ENCODE measurements at regions not wholly inside any gene's neighbourhood (a gene's known extent, or its start where the extent isn't known, plus 50 kb on each side); places are given as distances from the start of the nearest gene placed in this dataset.
A peak's percentile ranks its signal among the peaks of the same experiment; 100 is the strongest.

DNA sequence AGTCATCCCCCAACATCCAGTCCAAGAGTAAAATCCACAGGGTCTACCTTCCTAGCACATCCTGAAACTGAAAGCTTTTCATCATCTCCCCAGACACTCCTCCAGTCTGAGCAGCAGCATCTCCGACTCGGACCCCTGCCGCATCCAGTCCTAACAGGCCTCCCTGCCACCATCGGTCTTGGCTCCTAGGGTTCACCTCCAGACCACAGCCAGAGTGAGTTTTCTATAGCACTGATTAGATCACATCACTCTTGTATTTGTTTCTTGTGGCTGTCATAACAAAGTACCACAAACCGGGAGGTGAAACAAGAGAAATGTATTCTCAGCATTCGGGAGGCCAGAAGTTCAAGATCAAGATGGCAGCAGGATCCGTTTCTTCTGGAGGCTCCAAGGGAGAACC is 187.8 kb downstream of the TOMM20 start:
- DNase-seq, result no peak

DNA sequence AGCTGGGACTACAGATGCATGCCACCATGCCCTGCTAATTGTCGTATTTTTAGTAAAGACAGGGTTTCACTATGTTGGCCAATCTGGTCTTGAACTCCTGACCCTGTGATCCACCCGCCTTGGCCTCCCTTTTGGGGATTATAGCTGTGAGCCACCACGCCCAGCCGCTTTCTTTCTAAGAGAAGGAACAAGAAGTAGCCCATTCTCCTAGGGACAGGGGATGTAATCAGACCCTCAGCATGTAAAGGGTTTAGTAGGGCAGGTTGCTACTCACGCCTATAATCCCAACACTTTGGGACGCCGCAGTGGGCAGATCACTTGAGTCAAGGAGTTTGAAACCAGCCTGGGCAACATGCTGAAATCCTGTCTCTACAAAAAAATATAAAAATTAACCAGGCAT is 189.7 kb downstream of the TOMM20 start:
- DNase-seq, result no peak

DNA sequence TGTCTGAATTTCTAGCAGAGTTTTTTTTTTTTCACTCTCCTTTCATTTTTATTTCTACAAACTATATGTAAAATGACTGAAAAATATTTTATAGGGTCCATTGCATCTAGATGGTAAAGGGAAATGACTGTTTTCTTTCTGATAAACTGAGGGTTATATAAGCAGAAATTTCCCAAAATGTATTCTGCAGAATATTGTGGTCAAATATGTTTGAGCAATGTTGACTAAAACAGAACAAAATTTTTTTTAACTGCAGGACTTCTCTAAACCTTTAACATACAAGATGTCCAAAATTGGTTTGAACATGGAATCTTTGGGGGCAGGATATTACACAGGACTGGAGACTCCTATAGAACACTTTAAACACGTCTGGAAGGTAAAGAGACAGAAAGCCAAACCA is 190.5 kb downstream of the TOMM20 start:
- DNase-seq, result no peak

DNA sequence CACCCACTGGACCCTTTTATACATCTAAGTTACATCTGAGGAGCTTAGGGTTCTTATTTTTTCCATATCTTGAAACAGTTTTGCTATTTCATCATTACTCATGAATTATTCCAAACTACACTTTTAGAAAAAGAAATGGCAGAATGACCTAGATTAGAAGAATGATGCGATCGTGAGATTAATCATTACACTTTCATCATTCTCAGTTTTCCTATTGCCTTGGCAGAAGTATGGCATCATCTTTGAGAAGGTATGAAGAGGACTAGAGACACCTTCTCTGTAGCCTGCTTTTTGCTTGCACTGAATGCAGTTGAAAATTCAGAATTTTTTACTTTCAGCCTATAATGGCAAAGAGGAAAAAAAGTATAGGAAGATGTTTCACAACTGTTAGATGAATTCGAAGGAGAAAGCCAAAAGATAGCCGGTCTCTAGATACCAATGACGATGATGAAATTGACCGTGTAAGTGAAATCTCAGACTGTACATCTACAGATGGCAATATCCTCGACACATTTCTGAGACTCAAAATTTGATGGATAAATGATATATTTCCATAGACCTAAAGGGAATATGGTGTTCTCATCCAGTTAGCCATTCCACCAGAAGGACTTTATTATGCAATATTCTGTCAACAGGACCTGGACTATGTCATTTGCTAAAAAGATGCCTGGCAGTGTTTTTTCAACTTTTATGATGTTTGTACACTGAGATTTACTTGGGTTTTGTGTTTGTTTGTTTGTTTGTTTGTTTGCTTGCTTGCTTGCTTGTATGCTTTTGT is 191.8 kb downstream of the TOMM20 start:
- DNase-seq, result no peak

DNA sequence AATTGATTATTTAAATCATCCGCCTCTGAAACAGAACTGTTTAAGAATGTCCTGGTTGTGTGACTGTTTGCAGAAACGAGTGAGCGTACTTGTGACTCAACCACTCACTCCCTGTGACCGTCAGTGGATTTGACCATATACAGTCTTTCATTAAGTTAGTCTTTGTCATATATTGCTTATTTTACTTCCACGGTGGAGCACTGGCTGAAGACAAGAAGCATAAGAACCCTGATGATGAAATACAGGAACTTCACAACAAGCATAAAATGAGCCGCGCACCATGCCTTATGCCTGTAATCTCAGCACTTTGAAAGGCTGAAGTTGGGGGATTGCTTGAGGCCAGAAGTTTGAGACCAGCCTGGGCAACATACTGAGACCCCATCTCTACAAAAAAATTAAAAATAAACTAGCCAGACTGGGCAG is 194.0 kb downstream of the TOMM20 start:
- DNase-seq, result no peak

DNA sequence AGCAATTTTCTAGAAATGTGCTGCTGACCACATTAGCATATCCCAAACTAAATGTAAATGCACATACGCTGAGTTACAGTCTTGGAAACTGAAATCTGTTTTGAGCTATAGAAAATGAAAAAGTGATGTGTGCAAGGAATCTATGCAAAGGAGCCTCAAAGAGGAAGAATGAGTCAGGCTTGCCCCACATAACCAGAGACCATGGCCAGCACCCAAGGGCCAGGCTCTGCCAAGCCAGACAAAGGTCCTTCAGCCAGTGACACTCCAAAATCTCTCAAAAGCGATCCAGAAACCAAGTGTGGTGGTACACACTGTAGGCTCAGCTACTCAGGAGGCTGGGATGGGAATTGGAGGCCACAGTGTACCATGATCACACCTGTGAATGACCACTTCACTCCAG is 195.2 kb downstream of the TOMM20 start:
- DNase-seq, result peak in 9 of 51 donors; percentile 19 to 54 (median 24)

DNA sequence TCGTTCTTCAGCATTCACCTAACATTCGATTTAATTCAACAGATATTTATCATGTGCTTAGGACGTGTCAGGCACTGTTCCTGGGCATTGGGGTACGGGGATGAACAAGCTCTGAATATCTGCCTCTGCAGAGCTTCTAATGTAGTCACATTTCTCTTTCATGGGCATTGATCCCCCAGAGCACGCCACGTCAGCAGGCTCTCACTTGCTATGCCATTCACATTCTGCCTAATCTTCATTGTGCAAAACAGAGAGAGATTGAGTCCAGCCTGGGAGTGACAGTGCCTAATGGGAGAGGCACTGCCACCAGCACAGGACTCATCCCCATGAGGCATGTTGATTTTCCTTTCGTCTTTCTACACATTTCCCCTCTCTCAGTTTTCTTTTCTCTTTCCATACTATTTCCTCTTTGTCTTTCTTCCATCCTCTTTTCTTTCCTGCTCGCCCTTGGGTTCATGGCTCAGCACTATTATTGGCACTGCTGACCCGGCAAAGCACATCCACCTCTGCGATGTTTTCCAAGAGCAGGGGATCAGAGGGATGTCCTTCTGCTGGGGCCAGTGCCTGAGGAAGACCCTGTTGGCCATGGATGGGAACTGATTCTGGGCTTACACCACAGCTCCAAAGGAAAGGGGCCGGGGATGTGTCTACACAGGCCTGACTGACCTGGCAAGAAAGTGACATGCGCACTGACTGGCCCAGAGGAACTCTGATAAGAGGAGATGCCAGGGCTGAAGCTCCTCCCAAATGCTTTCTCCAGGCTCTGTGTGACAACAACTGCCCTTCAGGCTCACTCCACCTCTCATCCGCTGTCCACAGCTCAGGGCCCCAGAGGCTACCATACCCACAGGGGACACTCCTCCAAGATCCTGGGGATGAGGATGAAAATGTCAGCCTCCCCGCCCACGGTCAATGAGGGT is 195.9 kb downstream of the TOMM20 start:
- DNase-seq, result peak in 1 of 51 donors; percentile 5

DNA sequence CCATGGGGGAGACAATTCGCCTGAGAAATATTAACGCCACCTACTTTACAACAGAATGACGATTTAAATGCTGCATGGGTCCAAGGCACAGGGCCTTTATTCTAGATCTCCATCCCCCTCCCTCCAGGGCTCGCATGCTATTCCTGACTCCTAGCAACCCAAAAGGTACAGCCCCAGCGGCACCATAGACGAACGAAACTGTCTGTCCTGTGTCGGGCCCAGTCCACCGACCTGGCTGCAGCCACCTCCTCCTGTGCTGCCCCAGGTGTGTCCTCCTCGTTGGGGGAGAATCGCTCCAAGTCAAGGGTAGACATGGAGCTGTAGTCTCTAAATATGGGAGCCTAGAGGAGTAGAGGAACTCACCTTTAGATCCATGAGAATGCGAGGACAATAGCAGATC is 196.5 kb downstream of the TOMM20 start:
- DNase-seq, result no peak

DNA sequence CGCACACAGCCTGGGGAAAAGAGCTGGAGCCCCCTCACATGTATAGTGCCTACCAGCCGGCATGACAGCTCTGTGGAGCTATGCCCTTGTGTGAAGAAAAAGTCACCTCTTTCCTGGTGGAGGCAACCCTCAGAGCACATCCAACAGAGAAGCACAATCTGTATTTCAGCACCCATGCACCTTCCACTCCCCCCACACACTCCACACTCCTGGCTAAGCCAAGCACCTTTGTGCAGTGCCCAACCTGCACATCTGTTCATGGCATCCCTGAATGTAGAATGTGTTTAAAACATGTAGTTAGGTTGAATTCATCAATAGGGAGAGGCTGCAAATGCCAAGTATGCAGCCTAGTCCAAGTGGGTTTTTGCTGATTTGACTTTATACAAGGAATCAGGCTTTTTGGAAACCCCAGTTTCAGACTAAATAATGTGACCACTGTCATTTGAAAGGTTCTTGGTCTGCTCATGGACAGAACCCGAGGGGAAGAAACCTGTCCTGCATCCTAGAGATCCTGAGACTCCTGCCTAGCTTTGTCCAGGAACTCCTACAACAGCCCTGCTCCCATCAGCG is 197.1 kb downstream of the TOMM20 start:
- no peak for DNase-seq

DNA sequence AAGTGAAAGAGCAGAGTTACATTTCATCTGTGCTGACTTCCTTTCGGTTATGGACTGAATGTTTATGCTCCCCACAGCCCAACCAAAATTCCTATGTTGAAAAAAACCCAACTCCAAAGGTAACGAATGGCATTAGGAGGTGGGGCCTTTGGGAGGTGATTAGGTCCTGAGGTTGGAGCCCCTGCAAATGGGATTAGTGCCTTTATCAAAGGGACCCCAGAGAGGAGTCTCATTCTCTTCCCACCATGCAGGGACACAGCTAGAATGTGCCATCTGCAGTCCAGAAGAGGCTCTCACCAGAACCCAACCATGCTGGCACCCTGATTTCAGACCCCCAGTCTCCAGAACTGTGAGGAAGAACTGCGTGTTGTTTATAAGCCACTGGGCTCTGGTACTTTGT is 199.3 kb downstream of the TOMM20 start:
- no peak for DNase-seq

DNA sequence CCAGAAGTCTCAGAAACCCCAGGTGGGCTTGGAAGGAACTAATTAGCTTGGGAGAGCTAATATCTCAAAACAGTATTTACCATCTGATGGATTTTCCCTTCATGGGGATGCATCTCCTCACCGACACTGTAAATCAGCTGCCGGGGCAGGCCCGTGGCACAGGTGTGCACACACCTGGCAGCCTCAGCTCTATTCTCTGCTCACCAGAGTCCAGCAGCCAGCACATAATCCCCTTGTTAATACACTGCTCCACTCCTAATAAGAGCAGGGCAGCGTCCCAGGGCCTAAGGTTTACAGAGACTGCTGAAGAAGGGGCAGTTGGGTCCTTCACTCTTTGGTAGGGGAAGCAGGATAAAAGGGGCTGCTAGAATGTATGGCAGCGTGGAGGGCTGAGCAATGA is 200.0 kb downstream of the TOMM20 start:
- no peak for DNase-seq

DNA sequence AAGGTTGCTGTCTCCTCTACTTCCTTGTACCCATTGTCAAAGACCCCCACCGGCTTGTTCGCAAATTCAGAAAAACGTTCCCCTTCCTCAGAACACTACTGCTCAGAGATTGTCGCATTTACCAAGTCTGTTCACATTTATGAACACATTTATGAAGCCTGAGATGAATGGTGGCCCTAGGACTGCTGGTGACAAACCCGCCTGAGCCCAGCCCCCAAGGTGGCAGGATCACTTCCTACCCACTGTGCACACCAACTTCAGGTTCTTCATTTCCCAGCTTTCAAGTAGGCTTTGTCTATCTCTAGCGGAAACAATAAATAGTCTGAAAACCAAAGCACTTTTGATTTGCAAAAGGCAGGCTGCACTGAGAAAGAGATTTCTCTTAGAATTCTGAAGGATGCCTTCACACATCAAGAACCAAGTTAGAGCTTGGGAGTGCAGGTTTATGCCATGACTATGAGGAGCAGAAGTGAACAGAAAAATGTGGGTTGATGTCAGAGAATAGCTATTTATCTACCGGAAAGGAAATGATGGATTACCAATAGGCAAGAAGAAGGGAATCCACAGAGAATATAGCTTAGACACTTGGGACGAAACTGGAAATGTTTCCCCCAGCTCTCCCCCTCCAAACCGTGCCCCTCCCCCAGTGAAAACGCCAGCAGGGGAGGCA is 200.5 kb downstream of the TOMM20 start:
- DNase-seq, result no peak

DNA sequence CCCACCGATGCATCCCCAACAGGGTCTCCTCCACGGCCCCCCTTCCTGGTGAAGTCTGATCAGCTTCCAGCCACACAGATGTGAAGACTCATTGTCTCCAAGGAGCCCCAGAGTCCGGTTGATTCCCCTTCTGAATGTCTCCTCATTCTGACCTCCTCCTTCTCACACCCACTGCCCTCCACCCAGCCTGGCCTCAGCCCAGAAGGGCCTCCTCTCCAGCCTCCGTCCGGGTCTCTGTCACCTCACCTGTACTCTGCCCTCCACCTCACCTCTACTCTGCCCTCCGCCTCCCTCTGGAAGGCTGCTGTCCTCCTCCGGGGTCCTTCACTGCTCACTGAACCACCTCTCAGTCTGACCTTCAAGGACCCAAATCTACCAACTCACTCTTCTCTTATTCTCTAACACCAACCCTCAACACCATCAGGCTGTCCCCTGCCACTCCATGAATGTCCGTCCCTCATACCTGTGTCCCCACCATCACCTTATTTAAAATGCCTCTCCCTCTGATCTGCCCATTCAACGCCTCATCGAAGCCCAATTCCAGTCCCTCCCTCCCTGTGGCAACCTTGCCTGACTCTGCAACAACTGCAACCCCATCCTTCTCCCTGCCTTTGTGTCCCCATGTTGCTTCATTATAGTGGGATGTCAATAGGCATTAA is 201.2 kb downstream of the TOMM20 start:
- DNase-seq, result no peak

DNA sequence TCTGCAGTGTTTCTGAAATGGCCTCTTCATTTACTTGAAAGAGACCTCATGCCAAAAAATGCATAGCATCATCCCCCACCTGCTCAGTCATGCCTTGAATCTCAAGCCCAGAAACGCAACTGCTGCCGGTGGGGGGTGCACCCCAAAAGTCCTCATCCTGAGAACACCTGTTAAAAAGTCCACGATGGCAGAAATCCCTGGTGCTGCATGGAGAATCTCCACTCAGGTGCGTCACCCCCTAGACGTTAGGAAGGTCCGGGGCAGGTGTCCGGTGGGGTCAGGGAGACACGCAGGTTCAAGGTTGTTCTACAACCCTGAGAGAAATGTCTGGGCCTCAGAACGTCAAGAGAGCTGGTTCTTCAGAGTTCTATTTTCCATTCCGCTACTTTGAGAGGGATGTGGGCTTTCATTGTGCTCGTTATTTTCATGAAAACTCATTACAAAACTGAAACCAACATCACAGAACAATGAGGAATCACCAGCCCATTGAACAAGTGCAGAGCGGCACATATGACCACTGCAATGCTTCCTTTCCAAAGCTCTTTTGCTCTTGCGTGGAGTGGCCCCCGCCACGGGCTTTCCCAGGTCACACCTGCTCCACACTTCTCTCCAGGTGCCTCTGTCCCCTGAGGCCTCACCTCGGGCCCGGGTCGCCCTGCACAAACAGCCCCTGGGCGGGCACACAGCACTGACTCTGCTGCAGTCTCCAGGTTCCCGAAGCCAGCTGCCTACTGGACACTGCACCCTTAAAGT is 201.9 kb downstream of the TOMM20 start:
- peak in 1 of 51 donors; percentile 19 for DNase-seq

DNA sequence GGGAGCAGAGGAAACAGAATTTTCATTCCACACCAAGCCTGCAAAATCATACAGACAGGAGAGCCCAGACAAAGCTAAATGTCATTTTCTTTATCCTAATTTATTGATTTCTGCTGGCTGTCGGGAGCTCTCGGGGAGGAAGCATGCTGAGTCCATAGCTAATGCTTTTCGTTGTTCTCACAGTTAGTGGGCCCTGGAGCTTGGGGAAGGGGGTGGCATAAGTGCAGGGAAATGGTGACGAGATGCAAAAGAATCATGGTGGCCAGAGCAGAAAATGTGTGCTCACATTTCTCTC is 202.4 kb downstream of the TOMM20 start:
- DNase-seq, result no peak

DNA sequence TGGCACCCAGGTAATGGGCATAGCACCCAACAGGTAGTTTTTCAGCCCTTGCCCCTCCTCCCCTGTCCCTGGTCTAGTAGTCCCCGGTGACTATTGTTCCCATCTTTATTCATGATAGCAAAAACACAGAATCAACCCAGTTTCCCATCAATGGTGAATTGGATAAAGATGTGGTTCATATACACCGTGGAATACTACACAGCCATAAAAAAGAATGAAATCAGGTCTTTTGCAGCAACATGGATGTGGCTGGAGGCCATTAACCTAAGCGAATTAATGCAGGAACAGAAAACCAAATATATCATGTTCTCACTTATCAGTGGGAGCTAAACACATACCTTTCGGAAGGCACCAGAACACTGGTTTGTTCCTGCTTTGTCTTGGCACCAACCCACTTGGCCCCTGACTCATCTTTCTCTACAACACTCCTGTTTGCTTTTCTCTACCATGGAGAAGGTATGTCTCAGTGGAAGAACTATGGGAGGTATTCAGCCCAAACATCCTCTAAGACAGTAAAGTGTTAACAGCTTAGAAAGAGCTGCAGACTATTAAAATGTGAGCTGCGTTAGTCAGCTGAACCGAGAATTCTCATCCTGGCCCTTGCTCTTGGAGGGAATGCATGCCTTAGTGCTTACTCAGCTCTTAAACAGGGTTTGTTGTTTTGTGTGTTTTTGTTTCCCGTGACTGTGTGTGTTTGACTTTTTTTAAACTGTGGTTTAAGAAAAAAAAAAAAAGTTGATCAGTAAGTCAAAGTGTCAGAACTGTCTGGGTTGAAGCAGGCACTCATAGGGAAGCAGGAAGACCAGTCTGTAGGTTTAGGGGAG is 203.0 kb downstream of the TOMM20 start:
- DNase-seq, result peak in 1 of 51 donors; percentile 13

DNA sequence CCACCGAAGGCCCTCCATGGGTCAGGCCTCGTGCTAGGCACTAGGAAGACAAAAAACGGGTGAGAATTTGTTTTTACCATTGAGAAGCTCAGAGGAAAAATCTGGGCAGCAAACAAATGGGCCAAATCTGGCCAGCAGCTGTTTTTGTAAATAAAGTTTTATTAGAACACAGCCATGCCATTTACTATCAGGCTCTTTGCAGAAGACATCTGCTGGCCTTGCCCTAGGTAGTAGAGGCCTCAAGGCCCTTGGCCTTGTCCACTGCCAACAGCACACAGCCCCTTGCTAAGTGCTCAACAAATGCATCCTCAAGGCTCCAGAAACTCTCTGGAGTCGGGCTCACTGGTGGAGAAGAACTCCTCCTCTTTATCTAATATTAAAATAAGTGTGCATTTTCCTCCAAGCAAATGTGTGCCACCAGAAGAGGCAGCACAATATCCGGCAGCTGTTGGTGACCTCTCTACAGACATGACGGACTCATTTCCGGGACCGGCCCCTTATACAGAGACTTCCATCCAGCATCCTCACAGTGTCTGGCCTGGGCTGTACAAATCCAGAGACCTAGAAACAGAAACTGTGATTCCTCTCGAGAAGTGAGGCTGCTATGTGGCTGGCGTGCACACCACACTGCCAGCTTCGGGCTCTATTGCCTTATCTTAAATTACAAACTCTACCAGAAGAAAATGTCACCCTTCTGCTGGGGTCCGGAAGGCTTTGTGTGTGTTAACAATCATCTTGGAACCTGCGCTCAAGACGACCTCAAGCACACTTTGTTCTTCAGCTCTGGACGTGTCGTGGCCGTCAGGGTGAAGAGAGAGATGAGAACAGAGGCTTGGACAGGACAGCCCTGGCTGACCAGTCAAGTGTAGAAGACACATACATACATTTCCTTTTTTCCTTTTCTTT is 203.9 kb downstream of the TOMM20 start:
- DNase-seq, result no peak

DNA sequence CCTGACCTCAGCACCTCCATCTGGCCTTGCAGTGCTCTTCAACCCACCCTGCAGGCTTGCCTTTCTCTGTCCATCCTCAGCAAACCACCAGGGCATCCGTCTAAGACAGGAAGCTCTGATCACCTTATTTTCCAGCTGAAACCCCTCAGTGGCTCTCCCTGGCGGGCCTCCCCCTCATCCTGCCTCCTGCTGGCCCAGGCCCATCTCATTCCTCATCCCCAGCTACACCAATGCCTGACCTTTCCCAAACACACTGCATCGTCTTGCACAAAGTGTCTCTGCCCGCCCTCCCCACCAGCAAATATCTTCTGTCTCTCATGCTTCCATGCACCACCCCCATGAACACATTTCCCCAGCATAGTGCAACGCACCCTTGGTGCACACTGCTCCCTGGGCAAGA is 205.0 kb downstream of the TOMM20 start:
- no peak for DNase-seq

DNA sequence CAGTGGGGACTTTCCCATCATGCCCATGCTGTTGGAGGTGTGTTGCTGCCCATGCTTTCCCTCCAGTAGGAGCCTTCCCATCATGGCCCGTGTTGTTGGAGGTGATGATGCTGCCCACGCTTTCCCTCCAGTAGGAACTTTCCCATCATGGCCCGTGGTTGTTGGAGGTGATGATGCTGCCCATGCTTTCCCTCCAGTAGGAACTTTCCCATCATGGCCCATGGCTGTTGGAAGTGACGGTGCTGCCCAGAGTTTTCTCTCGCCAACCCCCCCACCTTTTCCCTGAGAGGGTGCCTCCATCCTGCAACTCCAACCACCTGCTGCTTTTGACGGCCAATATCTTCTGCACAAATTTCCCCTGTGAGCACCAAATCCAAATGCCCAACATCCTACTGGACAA is 205.7 kb downstream of the TOMM20 start:
- no peak for DNase-seq

Measured in hypothalamus (tissue), 51 donors.